HUES48 (cell line): ENCODE measurements at regions not wholly inside any gene's neighbourhood (a gene's known extent, or its start where the extent isn't known, plus 50 kb on each side); places are given as distances from the start of the nearest gene placed in this dataset.

Experiments
- H3K27ac ChIP-seq: one replicate; pipeline ENCODE4 v1.7.0; 2013; ENCODE audit warnings: low read depth, low read length, inconsistent platforms
- H3K27me3 ChIP-seq: 2 replicates; pipeline ENCODE4 v1.6.1; 2013; ENCODE audit warnings: mild to moderate bottlenecking, low read length; ENCODE audit not compliant: control insufficient read depth, insufficient read depth
- H3K36me3 ChIP-seq: 2 replicates; pipeline ENCODE4 v1.6.1; 2013; ENCODE audit warnings: low read length; ENCODE audit not compliant: control insufficient read depth, insufficient read depth
- H3K4me1 ChIP-seq: 2 replicates; pipeline ENCODE4 v1.6.1; 2013; ENCODE audit warnings: mild to moderate bottlenecking, low read length; ENCODE audit not compliant: control insufficient read depth, insufficient read depth
- H3K4me3 ChIP-seq: 2 replicates; pipeline ENCODE4 v1.5.1; 2013; ENCODE audit warnings: mild to moderate bottlenecking, low read depth, low read length
- H3K9ac ChIP-seq: 2 replicates; pipeline ENCODE4 v1.6.1; 2013; ENCODE audit warnings: mild to moderate bottlenecking, low read depth, low read length, moderate library complexity
- H3K9me3 ChIP-seq: 2 replicates; pipeline ENCODE4 v1.6.1; 2013; ENCODE audit warnings: low read length; ENCODE audit not compliant: control insufficient read depth, insufficient read depth

- H3K9me3 ChIP-seq, result no peaks in the 10 kb centered on the region
- no peaks in the 10 kb centered on the region for H3K36me3 ChIP-seq
- no peaks in the 10 kb centered on the region for H3K4me1 ChIP-seq
- H3K9ac ChIP-seq, result no peak overlapping the region
- H3K27me3 ChIP-seq, result no peaks in the 10 kb centered on the region
- H3K4me3 ChIP-seq, result no peak overlapping the region
- H3K27ac ChIP-seq, result no peak overlapping the region
Observed at GRCh38 chr1:219749370-219749769, 136.5 kb upstream of the ZC3H11B start.

DNA sequence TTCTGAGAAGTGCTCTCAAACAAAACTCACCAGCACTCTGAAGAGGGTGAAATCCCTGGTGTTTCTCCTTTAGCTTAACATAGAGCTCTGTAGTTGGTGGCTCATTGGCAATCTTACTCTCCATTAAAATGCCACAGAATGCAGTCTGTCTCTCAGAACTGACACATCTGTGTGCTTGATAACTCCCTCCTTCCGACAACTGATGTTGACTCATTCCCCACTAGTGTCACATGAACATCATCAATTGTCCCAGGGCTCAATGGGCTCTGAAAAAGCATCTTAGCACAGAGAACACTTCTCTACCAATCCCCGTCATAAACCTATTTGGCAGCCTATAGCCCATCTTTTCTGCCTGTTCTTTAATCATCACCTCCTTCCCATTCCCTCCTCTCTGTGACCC is 133.2 kb upstream of the ZC3H11B start:
- Histone ChIP-seq H3K9me3 (no peaks in the 10 kb centered on the region), H3K4me3 (no peak overlapping the region), H3K9ac (no peak overlapping the region), H3K36me3 (no peaks in the 10 kb centered on the region), H3K4me1 (no peaks in the 10 kb centered on the region), H3K27ac (no peak overlapping the region), H3K27me3 (no peaks in the 10 kb centered on the region)

DNA sequence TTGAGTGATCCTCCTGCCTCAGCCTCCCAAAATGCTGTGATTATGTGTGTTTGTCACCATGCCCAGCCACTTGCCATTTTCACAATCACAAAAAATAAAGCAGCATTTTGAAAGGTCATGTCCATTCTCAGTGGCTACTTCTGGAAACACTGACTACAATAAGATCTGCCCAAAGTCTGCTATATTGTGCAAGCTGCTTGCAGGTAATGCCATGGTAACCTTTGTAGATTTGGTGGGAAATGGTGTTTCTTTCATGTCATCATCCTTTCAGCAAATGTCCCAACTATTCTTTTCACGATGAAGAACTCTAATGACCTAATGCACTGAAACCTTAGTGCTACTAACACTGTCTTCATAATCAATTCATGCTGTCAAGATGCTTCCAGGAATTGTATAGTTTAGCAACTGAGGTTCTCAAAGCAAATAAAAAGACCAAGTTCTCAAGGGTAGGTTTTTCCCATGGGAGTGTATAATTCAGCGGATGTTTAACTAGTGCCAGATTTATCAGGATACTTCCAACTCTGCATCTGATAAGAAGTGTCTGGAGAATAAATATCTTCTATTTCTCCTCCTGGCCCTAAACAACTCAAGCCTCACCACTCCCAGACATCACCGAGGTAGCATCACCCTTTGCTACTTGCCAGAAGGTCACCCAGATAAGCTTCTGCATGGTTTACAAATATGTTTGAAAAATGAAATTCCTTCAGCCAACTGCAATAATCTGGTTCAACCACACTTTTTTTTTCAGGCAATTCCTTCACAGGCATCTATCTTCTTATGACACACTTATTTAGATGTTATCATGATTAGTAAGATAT is 132.0 kb upstream of the ZC3H11B start:
- no peaks in the 10 kb centered on the region for H3K4me1 ChIP-seq
- no peaks in the 10 kb centered on the region for H3K36me3 ChIP-seq
- no peak overlapping the region for H3K9ac ChIP-seq
- no peaks in the 10 kb centered on the region for H3K27me3 ChIP-seq
- H3K4me3 ChIP-seq, result no peak overlapping the region
- H3K27ac ChIP-seq, result no peak overlapping the region
- H3K9me3 ChIP-seq, result no peaks in the 10 kb centered on the region

DNA sequence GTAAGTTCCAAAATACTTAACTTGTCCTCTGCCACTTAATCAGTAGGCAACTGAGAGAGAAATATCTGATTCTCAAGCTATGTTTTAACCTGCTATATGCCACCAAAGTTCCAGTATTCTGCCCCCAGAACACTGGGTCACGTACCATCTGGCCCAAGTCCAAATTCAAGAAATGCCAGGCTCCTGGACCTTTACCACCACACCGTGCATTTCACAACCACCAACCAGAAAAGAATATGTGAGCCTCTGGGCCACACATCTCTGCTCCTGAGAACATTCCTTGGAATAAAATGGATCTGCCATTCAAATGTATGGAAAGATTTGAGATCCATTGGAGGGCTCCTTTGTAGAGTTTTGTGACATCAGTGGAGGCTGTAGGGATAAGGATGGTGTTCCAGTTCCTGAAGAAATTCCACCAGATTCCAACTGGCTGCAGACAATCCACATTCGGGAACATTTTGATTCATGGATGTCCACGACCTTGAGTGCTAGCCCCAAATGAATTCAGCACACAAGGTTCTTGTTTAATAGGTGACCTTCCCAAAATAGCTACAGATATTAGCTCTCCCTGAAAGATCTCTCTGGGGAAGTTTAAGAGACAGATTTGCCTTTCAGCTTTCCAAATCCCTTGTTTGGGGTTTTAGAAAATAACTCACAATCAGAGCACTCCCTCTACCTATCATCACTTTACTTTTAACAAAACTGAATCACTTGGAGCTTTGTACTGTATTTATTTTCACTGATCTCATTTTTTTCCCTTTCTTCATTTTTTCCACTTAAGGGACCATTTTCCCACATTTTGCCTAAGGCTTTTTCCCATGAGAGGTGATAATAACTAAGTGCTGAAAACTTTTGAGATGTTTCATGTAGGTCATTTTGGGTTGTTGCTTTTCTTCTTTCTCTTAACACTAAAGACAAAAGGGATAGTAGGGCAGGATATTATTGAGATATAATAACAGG is 128.4 kb upstream of the ZC3H11B start:
- Histone ChIP-seq H3K27me3 (no peaks in the 10 kb centered on the region), H3K4me1 (no peaks in the 10 kb centered on the region), H3K36me3 (no peaks in the 10 kb centered on the region), H3K9ac (no peak overlapping the region), H3K4me3 (no peak overlapping the region), H3K9me3 (no peaks in the 10 kb centered on the region), H3K27ac (no peak overlapping the region)

DNA sequence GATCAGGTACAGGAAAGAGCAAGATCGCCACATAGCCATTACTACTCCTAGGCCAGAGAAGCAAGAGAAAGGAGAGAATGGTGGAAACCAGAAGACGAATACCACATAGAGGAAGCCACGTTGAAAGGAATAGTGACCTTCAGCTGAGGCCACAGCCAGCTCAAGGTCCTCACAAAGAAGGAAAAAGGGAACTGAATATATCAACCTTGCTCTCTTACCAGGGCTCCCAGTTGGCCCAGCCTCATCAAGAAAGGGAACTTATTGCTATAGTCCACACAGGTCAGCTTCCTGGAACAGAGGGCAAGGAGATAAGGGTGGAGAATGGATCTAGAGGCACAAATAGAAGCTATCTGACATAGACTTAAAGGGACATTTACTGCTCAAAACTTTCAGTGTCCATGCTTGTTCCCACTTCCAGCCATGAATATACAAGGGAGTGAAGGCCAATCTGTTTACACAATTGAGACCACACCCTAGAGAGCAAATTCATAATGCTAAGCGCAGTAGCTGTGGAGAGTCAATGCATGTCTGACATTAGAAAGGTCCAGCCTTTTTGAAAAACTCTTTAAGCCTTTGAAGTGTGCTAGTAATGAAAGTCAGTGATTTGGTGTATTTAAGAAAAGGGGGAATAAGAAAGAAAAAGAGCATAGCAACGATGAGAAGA is 120.7 kb upstream of the ZC3H11B start:
- no peaks in the 10 kb centered on the region for H3K9me3 ChIP-seq
- H3K4me1 ChIP-seq, result no peaks in the 10 kb centered on the region
- H3K27me3 ChIP-seq, result no peaks in the 10 kb centered on the region
- H3K9ac ChIP-seq, result no peak overlapping the region
- no peaks in the 10 kb centered on the region for H3K36me3 ChIP-seq
- no peak overlapping the region for H3K4me3 ChIP-seq
- no peak overlapping the region for H3K27ac ChIP-seq

DNA sequence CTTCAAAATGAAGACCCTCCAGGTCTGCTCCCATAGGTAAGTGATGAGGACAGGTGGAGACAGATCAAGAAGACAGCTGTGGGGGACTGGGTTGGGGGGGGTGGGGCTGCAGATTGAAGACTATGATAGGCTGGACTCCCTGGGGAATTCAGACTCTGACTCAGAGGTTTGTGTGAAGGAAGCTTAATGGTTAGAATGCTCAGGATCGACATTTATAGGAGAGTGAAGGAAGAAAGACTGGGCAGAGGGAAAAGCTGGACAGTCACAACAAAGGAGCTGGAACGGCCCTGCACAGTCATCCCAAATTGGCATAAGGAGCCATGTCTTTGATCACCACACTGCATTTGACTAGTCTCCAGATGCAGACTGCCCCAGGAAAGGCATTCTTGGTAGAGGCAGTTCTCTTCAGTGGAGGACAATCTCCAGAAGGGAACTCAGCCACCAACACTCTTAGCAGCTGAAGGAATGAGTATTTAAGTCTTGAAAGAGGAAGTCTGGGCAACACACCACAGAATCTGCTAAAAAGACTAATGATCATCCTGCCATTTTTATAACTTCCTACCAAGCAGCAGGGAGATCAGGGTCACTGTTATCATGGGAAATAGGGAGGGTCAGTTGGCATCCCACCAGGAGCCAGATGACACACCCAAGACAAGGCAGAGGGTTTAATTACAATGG is 120.0 kb upstream of the ZC3H11B start:
- no peaks in the 10 kb centered on the region for H3K36me3 ChIP-seq
- no peaks in the 10 kb centered on the region for H3K9me3 ChIP-seq
- H3K4me3 ChIP-seq, result no peak overlapping the region
- no peaks in the 10 kb centered on the region for H3K27me3 ChIP-seq
- H3K27ac ChIP-seq, result no peak overlapping the region
- no peak overlapping the region for H3K9ac ChIP-seq
- H3K4me1 ChIP-seq, result no peaks in the 10 kb centered on the region

DNA sequence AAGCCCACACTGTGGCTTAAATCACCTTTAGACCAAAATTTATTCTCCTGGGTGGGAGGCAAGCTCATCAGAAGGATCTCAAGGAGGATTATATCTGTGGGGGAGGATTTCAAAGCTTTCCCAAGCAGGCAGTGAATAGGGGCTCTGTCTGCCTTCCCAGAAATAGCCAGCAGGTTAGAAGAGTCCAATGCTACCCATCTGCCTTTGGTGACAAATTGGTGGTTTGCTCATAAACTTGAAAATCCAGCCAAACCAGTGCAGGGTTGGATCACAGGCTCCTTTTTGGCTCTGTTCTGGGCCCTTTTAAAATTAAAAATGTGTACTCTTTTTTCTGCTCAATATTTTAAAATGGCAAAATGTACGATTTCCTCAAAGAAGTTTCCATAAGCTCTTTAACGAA is 118.9 kb upstream of the ZC3H11B start:
- Histone ChIP-seq H3K27ac (no peak overlapping the region), H3K36me3 (no peaks in the 10 kb centered on the region), H3K27me3 (no peaks in the 10 kb centered on the region), H3K4me1 (no peaks in the 10 kb centered on the region), H3K9ac (no peak overlapping the region), H3K4me3 (no peak overlapping the region), H3K9me3 (no peaks in the 10 kb centered on the region)

- Histone ChIP-seq H3K27ac (no peak overlapping the region), H3K9me3 (no peaks in the 10 kb centered on the region; the same call in 1 of the 2 replicates), H3K4me3 (no peak overlapping the region), H3K4me1 (no peaks in the 10 kb centered on the region), H3K9ac (no peak overlapping the region), H3K27me3 (no peaks in the 10 kb centered on the region), H3K36me3 (no peaks in the 10 kb centered on the region)
Observed at GRCh38 chr1:219726480-219727272, 113.8 kb upstream of the ZC3H11B start.

DNA sequence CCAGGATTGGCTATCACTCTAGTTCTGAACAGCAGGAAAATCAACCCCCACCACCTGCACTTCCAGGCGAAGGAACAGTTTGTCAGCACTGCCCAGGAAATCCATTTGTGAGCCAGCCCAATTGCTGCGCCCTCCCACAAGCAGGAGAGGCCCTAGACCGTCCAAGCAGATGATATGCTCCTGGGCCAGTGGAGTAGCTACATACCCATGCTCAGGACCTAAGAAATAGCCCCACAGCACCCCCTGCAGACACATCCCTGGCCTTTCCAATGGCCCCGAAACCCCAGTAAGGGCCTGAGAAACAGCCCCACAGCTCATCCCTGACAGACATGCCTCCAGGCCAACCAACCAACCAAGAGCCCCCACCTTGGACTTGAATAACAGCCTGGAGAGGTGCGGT is 111.5 kb upstream of the ZC3H11B start:
- no peak overlapping the region for H3K9ac ChIP-seq
- no peaks in the 10 kb centered on the region for H3K4me1 ChIP-seq
- H3K9me3 ChIP-seq, result no peaks in the 10 kb centered on the region; the same call in 1 of the 2 replicates
- H3K4me3 ChIP-seq, result no peak overlapping the region
- no peak overlapping the region for H3K27ac ChIP-seq
- H3K36me3 ChIP-seq, result no peaks in the 10 kb centered on the region
- no peaks in the 10 kb centered on the region for H3K27me3 ChIP-seq

DNA sequence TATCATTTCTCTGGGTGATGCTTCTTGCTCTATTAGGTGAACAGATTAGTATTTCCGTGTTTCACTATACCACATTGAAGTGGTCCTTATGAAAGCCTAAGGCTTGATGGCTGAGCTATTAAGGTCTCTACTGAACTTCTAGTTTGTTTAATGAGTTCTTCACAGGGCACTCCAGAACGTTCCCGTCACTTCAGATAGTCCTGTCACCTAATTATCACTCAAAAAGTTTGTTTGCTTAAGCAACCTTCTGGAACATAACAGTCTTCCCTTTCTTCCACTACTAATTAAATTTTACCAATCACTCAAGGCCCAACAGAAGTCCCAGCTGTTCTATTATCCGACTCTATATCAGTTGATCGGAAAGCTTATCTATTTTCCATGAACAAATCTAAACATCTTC is 104.6 kb upstream of the ZC3H11B start:
- no peak overlapping the region for H3K9ac ChIP-seq
- no peaks in the 10 kb centered on the region for H3K27me3 ChIP-seq
- H3K4me1 ChIP-seq, result 0 out of 2 replicates have a peak, but pooled peaks cover 4% of the 10 kb centered on the region
- H3K36me3 ChIP-seq, result no peaks in the 10 kb centered on the region
- no peak overlapping the region for H3K4me3 ChIP-seq
- no peak overlapping the region for H3K27ac ChIP-seq
- H3K9me3 ChIP-seq, result no peaks in the 10 kb centered on the region
